Loucy (cell line): ENCODE measurements at regions not wholly inside any gene's neighbourhood (a gene's known extent, or its start where the extent isn't known, plus 50 kb on each side); places are given as distances from the start of the nearest gene placed in this dataset.

ENCODE experiments used
- EZH2phosphoT487 ChIP-seq: fragments of 200-600 bp; IDR thresholded peaks from 2 replicates; pipeline ENCODE4 v1.6.1; 2018; ENCODE audit warnings: antibody characterized with exemption, mild to moderate bottlenecking, moderate library complexity, borderline replicate concordance
- TF ChIP-seq, protein P1 (sequence below): fragments of 200-600 bp; sonication (generic); conservative IDR thresholded peaks from 2 replicates; pipeline ENCODE4 v1.5.1; 2014; ENCODE audit warnings: mild to moderate bottlenecking, antibody characterized with exemption, low read length

GRCh38 chr7:115110523-115110922 lies 188.6 kb downstream of the MDFIC start:
- TF ChIP-seq, protein P1, sequence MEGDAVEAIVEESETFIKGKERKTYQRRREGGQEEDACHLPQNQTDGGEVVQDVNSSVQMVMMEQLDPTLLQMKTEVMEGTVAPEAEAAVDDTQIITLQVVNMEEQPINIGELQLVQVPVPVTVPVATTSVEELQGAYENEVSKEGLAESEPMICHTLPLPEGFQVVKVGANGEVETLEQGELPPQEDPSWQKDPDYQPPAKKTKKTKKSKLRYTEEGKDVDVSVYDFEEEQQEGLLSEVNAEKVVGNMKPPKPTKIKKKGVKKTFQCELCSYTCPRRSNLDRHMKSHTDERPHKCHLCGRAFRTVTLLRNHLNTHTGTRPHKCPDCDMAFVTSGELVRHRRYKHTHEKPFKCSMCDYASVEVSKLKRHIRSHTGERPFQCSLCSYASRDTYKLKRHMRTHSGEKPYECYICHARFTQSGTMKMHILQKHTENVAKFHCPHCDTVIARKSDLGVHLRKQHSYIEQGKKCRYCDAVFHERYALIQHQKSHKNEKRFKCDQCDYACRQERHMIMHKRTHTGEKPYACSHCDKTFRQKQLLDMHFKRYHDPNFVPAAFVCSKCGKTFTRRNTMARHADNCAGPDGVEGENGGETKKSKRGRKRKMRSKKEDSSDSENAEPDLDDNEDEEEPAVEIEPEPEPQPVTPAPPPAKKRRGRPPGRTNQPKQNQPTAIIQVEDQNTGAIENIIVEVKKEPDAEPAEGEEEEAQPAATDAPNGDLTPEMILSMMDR = no peak
- TF ChIP-seq EZH2phosphoT487 = no peak
